Common myeloid progenitor, CD34-positive (primary cell): ENCODE measurements at regions not wholly inside any gene's neighbourhood (a gene's known extent, or its start where the extent isn't known, plus 50 kb on each side); places are given as distances from the start of the nearest gene placed in this dataset.
A peak's percentile ranks its signal among the peaks of the same experiment; 100 is the strongest.

Experiments used
- CTCF ChIA-PET: fragments of 350-600 bp; sonication (Branson Sonifier 250); formaldehyde crosslinking; loops from one replicate; lab custom pipeline; 2021; ENCODE audit warnings: antibody characterized with exemption; lab: Charles Lee
- POLR2A ChIA-PET: fragments of 350-600 bp; sonication (Branson Sonifier 250); formaldehyde crosslinking; loops from one replicate; lab custom pipeline; 2021; ENCODE audit warnings: antibody characterized with exemption; lab: Charles Lee
- DNase-seq, 3 donors: peaks; one replicate each; pipeline versions ENCODE4 v3.0.0 to v3.0.0-alpha.2; 2013
- H3K27ac ChIP-seq, 2 experiments: 1 replicate in 1 of 2; 2 replicates in 1 of 2; pipeline ENCODE4 v1.7.0; 2013; ENCODE audit warnings: inconsistent platforms in 2 of 2, low read length in 2 of 2, mild to moderate bottlenecking in 2 of 2, low read depth in 1 of 2, moderate library complexity in 1 of 2; ENCODE audit not compliant: severe bottlenecking in 2 of 2, insufficient read depth in 1 of 2, poor library complexity in 1 of 2
- H3K27me3 ChIP-seq, 5 experiments: replicated peaks in 2 of 5; 1 replicate in 3 of 5; 2 replicates in 2 of 5; pipeline versions ENCODE4 v1.6.1 to v1.7.0; 2013; ENCODE audit warnings: low read length in 4 of 5, mild to moderate bottlenecking in 2 of 5, moderate library complexity in 2 of 5, inconsistent platforms in 1 of 5; ENCODE audit not compliant: insufficient read depth in 5 of 5, control insufficient read depth in 4 of 5
- H3K36me3 ChIP-seq, 4 experiments: 1 replicate in 2 of 4; 2 replicates in 2 of 4; pipeline versions ENCODE4 v1.6.1 to v1.7.0; 2013; ENCODE audit warnings: low read length in 3 of 4, control low read depth in 1 of 4, mild to moderate bottlenecking in 1 of 4; ENCODE audit not compliant: control insufficient read depth in 4 of 4, insufficient read depth in 4 of 4
- H3K4me1 ChIP-seq, 4 experiments: 1 replicate in 3 of 4; 2 replicates in 1 of 4; pipeline versions ENCODE4 v1.6.1 to v1.7.1; 2013; ENCODE audit warnings: low read length in 3 of 4, mild to moderate bottlenecking in 3 of 4, control low read depth in 1 of 4, inconsistent platforms in 1 of 4, moderate library complexity in 1 of 4; ENCODE audit not compliant: control insufficient read depth in 4 of 4, insufficient read depth in 4 of 4; ENCODE audit errors: control extremely low read depth in 1 of 4
- H3K4me3 ChIP-seq, 7 experiments: 1 replicate in 4 of 7; 2 replicates in 3 of 7; pipeline versions ENCODE4 v1.5.1 to v1.7.0; 2013; ENCODE audit warnings: mild to moderate bottlenecking in 7 of 7, low read length in 6 of 7, moderate library complexity in 6 of 7, inconsistent platforms in 2 of 7, low read depth in 2 of 7, control low read depth in 1 of 7; ENCODE audit not compliant: insufficient read depth in 4 of 7, control insufficient read depth in 1 of 7; ENCODE audit errors: extremely low read depth in 1 of 7
- H3K9me3 ChIP-seq, 5 experiments: 1 replicate in 4 of 5; 2 replicates in 1 of 5; pipeline versions ENCODE4 v1.6.1 to v1.7.1; 2013; ENCODE audit warnings: low read length in 4 of 5, mild to moderate bottlenecking in 2 of 5, inconsistent platforms in 1 of 5, low read depth in 1 of 5, moderate library complexity in 1 of 5; ENCODE audit not compliant: control insufficient read depth in 4 of 5, insufficient read depth in 2 of 5; ENCODE audit errors: control extremely low read depth in 1 of 5
- WGBS: methylation state at CpG from one replicate; pipeline ENCODE4 v1.1.5; 2013; ENCODE audit not compliant: insufficient coverage; 5-methylcytosine and 5-hydroxymethylcytosine counted together

- Histone ChIP-seq H3K27me3 (no peaks in the 10 kb centered on the region), H3K4me3 (no peak overlapping the region), H3K27ac (no peak overlapping the region), H3K9me3 (peaks cover 0 to 5% (median 0%) of the 10 kb centered on the region in 5 experiments), H3K4me1 (peaks cover 0 to 12% (median 5%) of the 10 kb centered on the region in 4 experiments), H3K36me3 (no peaks in the 10 kb centered on the region)
- CTCF ChIA-PET: no interaction called here
- 100% methylated on average over 1 of the region's 2 CpGs for whole genome bisulfite sequencing
- POLR2A ChIA-PET: interaction anchor here (0.6 kb wide), 1 partner anchor 563 kb away, joined by 5 read pairs; no protein-coding TSS in a partner anchor
- DNase-seq: no peak
Observed at GRCh38 chr5:67538855-67539506, 342.4 kb upstream of the CD180 start.

GRCh38 chr5:67537439-67538148 is 341.0 kb upstream of the CD180 start:
- peak; percentile 29 to 63 (median 52) for DNase-seq
- Histone ChIP-seq H3K27me3 (no peaks in the 10 kb centered on the region), H3K36me3 (no peaks in the 10 kb centered on the region), H3K9me3 (no peaks in the 10 kb centered on the region), H3K4me3 (peak overlapping the region in 5 of 7 experiments; percentile 31 to 78 (median 55)), H3K27ac (no peak overlapping the region), H3K4me1 (peaks cover 0 to 12% (median 5%) of the 10 kb centered on the region in 4 experiments)
- CTCF ChIA-PET: interaction anchor here (0.7 kb wide), 1 partner anchor 660 kb away, joined by 3 read pairs; no protein-coding TSS in a partner anchor
- WGBS: 30% methylated on average over 3 of the region's 5 CpGs
- POLR2A ChIA-PET: interaction anchor here (0.6 kb wide), 1 partner anchor 13 kb away, joined by 4 read pairs; no protein-coding TSS in a partner anchor

- no peak for DNase-seq
- H3K4me3 ChIP-seq: peak overlapping the region in 2 of 7 experiments; percentile 49 to 78
- no peak overlapping the region for H3K27ac ChIP-seq
- no peaks in the 10 kb centered on the region for H3K9me3 ChIP-seq
- no peaks in the 10 kb centered on the region for H3K27me3 ChIP-seq
- H3K4me1 ChIP-seq: peaks cover 0 to 8% (median 1%) of the 10 kb centered on the region in 4 experiments
- 82% methylated on average over 2 of the region's 3 CpGs for WGBS
- ChIA-PET POLR2A (no interaction called here), CTCF (interaction anchor here (0.7 kb wide), 1 partner anchor 660 kb away, joined by 3 read pairs; no protein-coding TSS in a partner anchor)
- no peaks in the 10 kb centered on the region for H3K36me3 ChIP-seq
Observed at GRCh38 chr5:67536866-67537265, 340.3 kb upstream of the CD180 start.

GRCh38 chr5:67530609-67531255 is 334.1 kb upstream of the CD180 start:
- Histone ChIP-seq H3K27me3 (no peaks in the 10 kb centered on the region), H3K9me3 (peaks cover 0 to 14% (median 2%) of the 10 kb centered on the region in 5 experiments), H3K4me1 (no peaks in the 10 kb centered on the region), H3K27ac (no peak overlapping the region), H3K36me3 (no peaks in the 10 kb centered on the region), H3K4me3 (no peak overlapping the region)
- no peak for DNase-seq
- CTCF ChIA-PET: interaction anchor here (1.1 kb wide), 1 partner anchor 44 kb away, joined by 4 read pairs; no protein-coding TSS in a partner anchor
- POLR2A ChIA-PET: no interaction called here
- WGBS: no CpG with 5 or more reads among the region's 6 CpGs

GRCh38 chr5:67528953-67529352 is 332.4 kb upstream of the CD180 start:
- Histone ChIP-seq H3K27me3 (no peaks in the 10 kb centered on the region), H3K36me3 (no peaks in the 10 kb centered on the region), H3K27ac (no peak overlapping the region), H3K9me3 (peaks cover 0 to 14% (median 2%) of the 10 kb centered on the region in 5 experiments), H3K4me3 (no peak overlapping the region), H3K4me1 (no peaks in the 10 kb centered on the region)
- DNase-seq: no peak
- 100% methylated on average over 3 of the region's 3 CpGs for WGBS
- ChIA-PET POLR2A (interaction anchor here (0.6 kb wide), 1 partner anchor 20 kb away, joined by 3 read pairs; no protein-coding TSS in a partner anchor), CTCF (no interaction called here)

GRCh38 chr5:67526793-67527192 is 330.2 kb upstream of the CD180 start:
- Histone ChIP-seq H3K36me3 (no peaks in the 10 kb centered on the region), H3K4me1 (no peaks in the 10 kb centered on the region), H3K27me3 (no peaks in the 10 kb centered on the region), H3K27ac (no peak overlapping the region), H3K9me3 (peaks cover 0 to 14% (median 2%) of the 10 kb centered on the region in 5 experiments), H3K4me3 (no peak overlapping the region)
- no peak for DNase-seq
- no CpG with 5 or more reads among the region's 2 CpGs for WGBS
- POLR2A ChIA-PET: no interaction called here
- CTCF ChIA-PET: no interaction called here
